Mucosa of rectum (tissue), 2 donors: ENCODE measurements at regions not wholly inside any gene's neighbourhood (a gene's known extent, or its start where the extent isn't known, plus 50 kb on each side); places are given as distances from the start of the nearest gene placed in this dataset.

Experiments
- H3K27ac ChIP-seq, 2 donors: one replicate each; pipeline ENCODE4 v1.7.0; 2013; ENCODE audit warnings: inconsistent platforms in 2 of 2, low read depth in 2 of 2, low read length in 2 of 2
- H3K27me3 ChIP-seq, 2 donors: one replicate each; pipeline ENCODE4 v1.7.0; 2013; ENCODE audit warnings: low read length in 2 of 2; ENCODE audit not compliant: control insufficient read depth in 2 of 2, insufficient read depth in 2 of 2
- H3K36me3 ChIP-seq, 2 donors: one replicate each; pipeline ENCODE4 v1.7.0; 2013; ENCODE audit warnings: low read length in 2 of 2; ENCODE audit not compliant: control insufficient read depth in 2 of 2, insufficient read depth in 2 of 2
- H3K4me1 ChIP-seq, 2 donors: one replicate each; pipeline ENCODE4 v1.7.0; 2013; ENCODE audit warnings: low read length in 2 of 2, mild to moderate bottlenecking in 1 of 2; ENCODE audit not compliant: control insufficient read depth in 2 of 2, insufficient read depth in 2 of 2
- H3K4me3 ChIP-seq, 2 donors: one replicate each; pipeline ENCODE4 v1.7.0; 2013; ENCODE audit warnings: low read length in 2 of 2
- H3K9ac ChIP-seq, 2 donors: one replicate each; pipeline ENCODE4 v1.7.0; 2013; ENCODE audit warnings: low read length in 2 of 2, low read depth in 1 of 2, mild to moderate bottlenecking in 1 of 2
- H3K9me3 ChIP-seq, 2 donors: one replicate each; pipeline ENCODE4 v1.7.0; 2013; ENCODE audit warnings: low read length in 2 of 2; ENCODE audit not compliant: control insufficient read depth in 2 of 2
- donor health status: healthy.
- donor health status: Normal muscosa, but diverticular disease.

DNA sequence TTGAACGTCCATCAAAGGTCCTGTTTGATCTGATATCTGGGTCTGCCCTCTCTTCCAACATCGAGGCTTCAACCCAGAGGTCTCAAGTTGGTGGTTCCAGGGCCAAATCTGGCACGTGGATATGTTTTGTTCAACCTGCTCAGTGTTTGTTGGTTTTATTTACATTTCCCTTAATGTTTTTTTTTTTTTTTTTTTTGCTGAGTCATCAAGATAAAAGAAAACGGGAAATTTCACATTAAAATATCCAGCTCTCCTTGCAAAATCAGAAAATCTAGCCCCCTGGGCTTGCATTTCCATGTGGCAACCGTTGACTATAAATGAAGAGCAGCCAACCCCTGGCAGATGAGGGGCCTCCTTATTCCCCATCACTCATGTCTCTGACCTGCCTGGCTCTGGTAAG is 765.6 kb upstream of the TBX3 start:
- Histone ChIP-seq H3K9ac (no peak overlapping the region), H3K9me3 (no peaks in the 10 kb centered on the region), H3K27me3 (peaks cover 0 to 3% of the 10 kb centered on the region in 2 donors), H3K36me3 (no peaks in the 10 kb centered on the region), H3K4me3 (no peak overlapping the region), H3K4me1 (peaks cover 0 to 7% of the 10 kb centered on the region in 2 donors), H3K27ac (no peak overlapping the region)

DNA sequence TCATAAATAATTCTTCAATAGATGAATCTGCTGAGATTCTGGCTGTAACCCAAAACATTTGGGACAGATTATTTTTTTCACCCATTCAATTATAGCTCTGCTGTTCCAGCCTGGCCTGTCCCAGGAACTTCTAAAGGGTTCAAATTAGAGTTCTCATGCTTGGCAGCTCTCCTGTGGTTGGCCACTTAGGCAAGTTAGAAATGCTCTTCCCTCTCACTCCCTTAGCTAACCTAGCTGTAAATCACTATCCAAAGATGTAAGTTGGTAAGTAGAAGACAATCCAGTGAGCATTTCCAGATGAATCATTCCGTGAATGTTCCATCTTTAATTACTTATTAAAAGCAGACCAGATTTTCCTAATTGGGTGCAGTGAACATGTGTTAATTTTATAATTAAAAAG is 760.4 kb upstream of the TBX3 start:
- H3K9me3 ChIP-seq, result no peaks in the 10 kb centered on the region
- no peaks in the 10 kb centered on the region for H3K4me1 ChIP-seq
- H3K27me3 ChIP-seq, result no peaks in the 10 kb centered on the region

DNA sequence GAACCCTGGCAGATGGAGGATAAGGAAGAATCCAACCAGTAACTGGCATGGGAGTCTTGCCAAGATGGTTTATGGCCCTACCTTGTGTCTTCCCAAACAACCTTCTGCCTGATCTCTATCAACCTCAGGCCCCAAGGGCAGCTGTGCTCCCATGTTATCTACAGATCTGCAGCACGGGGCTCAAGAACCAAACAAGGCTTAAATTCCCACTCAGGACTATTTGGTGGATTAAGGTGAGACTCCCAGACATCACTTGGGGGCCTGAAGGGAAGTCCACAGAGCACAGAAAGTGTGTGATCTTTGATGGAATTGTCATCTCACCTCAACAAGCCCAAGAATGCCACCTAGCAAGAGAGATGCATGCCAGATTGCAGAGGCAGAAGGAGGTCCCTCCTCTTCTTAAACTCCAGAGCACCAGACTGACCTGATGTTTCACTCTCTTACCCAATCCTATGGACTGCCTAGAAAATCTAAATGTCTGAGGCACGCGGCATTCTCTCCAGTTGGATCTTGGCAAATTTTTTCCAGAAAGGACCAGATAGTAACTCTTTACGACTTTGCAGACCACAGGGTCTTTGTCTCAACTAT is 759.5 kb upstream of the TBX3 start:
- H3K9me3 ChIP-seq, result no peaks in the 10 kb centered on the region
- H3K27ac ChIP-seq, result no peak overlapping the region
- no peaks in the 10 kb centered on the region for H3K4me1 ChIP-seq
- no peak overlapping the region for H3K4me3 ChIP-seq
- no peaks in the 10 kb centered on the region for H3K27me3 ChIP-seq
- H3K36me3 ChIP-seq, result no peaks in the 10 kb centered on the region
- H3K9ac ChIP-seq, result no peak overlapping the region

More for the DNA sequence above, 760.4 kb upstream of the TBX3 start:
- Histone ChIP-seq H3K27ac (no peak overlapping the region), H3K4me3 (no peak overlapping the region), H3K36me3 (no peaks in the 10 kb centered on the region), H3K9ac (no peak overlapping the region)

DNA sequence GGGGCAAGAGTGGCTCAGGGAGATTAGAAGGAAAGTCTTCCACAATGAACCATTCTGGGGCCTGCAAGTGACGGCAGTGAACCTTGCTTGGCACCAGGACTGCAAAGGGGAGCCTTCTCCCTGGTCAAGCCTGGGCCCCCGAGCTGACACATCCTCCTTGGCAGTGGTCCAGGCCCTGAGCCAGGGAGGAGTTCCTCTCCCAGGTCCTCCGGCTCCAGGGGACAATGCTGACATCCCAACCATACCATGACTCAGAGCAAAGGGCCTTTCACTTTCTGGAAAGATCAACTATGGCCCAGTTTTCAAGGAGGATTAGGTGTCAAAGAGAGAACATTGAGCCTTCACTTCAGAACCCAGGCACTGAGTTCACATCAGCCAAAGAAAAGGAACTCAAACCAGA is 756.5 kb upstream of the TBX3 start:
- H3K9me3 ChIP-seq, result no peaks in the 10 kb centered on the region
- no peaks in the 10 kb centered on the region for H3K36me3 ChIP-seq
- H3K27ac ChIP-seq, result no peak overlapping the region
- no peaks in the 10 kb centered on the region for H3K4me1 ChIP-seq
- no peak overlapping the region for H3K9ac ChIP-seq
- no peaks in the 10 kb centered on the region for H3K27me3 ChIP-seq
- H3K4me3 ChIP-seq, result no peak overlapping the region

DNA sequence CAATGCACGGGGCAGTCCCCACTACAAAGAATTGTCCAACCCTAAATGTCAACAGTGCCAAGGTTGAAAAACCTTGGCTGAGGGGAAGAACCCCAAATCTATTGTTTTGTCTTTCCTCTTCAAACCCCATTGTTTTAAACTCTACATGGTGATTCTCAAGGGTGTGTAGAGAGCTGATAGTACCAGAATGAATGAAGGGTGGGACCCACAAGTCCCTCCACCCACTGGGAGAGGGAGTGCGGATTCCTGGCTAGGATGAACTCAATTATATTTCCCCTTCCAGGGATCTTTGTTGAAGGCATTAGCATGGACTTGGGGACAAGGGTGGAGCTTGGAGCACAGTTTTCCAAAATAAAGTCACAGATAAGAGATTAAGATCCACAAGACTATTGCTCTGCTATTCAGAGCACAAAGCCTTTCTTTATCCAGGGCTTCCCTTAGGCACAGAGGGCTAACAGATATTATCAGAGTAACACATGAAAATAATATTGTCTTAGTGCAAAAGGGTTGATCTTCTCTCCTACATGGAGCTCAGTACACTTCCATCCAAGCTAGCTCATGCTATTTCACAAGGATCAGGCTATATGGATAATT is 755.1 kb upstream of the TBX3 start:
- Histone ChIP-seq H3K27me3 (no peaks in the 10 kb centered on the region), H3K9ac (no peak overlapping the region), H3K4me3 (no peak overlapping the region), H3K9me3 (no peaks in the 10 kb centered on the region), H3K36me3 (no peaks in the 10 kb centered on the region), H3K27ac (no peak overlapping the region), H3K4me1 (no peaks in the 10 kb centered on the region)

DNA sequence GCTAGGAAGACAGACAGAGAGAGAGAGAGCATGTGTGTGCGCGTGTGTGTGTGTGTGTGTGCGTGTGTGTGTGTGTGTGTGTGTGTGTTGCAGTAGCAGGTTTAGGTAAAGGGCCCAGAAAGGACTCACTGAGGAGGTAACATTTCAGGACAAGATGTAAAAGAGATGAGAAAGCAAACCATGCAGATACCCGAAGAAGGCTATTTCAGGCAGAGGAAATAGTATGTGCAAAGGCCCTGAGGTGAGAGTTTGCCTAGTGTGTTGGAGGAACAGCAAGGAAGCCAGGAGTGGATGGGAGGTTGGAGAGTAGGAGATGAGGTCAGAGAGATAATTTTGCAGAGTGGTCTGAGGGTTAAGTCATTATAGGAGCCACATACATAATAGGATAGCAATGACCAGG is 754.3 kb upstream of the TBX3 start:
- no peaks in the 10 kb centered on the region for H3K27me3 ChIP-seq
- no peak overlapping the region for H3K4me3 ChIP-seq
- no peak overlapping the region for H3K9ac ChIP-seq
- no peaks in the 10 kb centered on the region for H3K4me1 ChIP-seq
- no peak overlapping the region for H3K27ac ChIP-seq
- H3K36me3 ChIP-seq, result no peaks in the 10 kb centered on the region
- no peaks in the 10 kb centered on the region for H3K9me3 ChIP-seq

DNA sequence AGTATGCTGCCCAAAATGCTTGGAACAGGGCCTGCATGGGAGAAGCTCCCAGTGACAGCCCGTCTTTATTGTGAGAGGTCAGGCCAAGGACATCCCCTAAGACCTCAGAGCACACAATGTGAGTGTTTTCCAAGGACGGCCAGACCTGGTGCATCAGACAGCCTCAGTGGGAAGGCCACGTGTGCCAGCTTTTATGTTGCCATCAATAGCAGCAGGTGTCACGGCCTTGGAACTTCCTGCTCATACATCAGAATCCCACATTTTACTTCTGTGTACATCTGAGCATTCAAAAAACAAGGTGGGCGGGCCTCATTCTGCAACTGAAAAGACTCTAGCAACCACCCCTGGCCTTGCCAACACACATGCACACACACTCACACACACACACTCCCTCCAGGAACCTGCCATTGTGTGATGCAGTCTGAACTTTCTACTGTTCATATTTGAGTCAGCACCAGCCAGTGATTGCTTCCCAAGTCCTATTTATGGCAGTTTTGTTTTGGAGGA is 753.1 kb upstream of the TBX3 start:
- Histone ChIP-seq H3K27ac (no peak overlapping the region), H3K27me3 (no peaks in the 10 kb centered on the region), H3K9ac (no peak overlapping the region), H3K4me1 (no peaks in the 10 kb centered on the region), H3K4me3 (no peak overlapping the region), H3K36me3 (no peaks in the 10 kb centered on the region), H3K9me3 (no peaks in the 10 kb centered on the region)

DNA sequence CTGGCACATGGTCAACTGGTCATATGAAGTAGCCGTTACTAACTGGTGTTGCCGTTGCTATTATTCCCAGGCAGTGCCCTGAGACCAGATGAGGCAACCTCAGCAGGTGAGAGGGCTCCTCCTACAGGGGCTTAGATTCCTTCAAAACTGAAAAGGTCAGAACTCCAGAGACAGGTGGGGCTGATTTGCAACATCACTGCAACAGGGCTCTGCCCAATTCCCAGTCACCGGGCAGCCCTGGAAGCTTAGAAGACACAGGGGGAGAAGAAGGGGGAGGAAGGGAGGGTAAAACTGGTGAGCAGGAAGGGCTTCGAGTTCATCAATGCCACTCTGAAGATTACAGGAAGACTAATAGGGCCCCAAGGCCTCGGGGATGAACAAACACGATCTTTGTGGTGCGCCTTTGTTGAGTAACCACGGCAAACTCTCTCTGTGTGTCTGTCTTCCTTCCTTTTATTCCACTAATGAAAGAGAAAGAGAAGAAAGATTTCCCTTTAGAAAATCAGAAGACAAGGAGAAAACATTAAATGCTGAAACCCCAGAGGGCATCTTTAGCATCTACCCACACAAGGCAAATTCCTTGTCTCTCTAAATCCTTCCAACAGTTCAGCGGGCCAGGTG is 749.1 kb upstream of the TBX3 start:
- no peaks in the 10 kb centered on the region for H3K4me1 ChIP-seq
- no peaks in the 10 kb centered on the region for H3K27me3 ChIP-seq
- H3K27ac ChIP-seq, result no peak overlapping the region
- no peak overlapping the region for H3K4me3 ChIP-seq
- no peak overlapping the region for H3K9ac ChIP-seq
- no peaks in the 10 kb centered on the region for H3K36me3 ChIP-seq
- no peaks in the 10 kb centered on the region for H3K9me3 ChIP-seq

DNA sequence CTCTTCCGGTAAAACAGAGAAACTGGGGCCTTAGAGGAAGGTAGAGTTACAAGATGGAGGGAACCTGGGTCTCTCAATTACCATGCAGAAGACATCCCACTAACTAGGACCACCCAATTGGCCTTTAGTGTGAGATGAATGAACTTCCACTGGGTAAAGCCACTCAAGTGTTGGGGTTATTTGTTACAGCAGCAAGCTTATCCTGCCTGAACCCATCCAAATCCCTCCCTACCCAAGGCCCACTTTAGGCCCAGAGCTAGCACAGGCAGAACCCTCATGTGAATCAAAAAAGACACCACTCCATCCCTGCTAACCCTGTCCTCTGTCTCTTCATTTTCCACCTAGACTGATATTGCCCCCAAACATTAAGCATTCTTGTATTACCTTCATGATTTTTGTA is 746.7 kb upstream of the TBX3 start:
- Histone ChIP-seq H3K4me3 (no peak overlapping the region), H3K4me1 (no peaks in the 10 kb centered on the region), H3K9ac (no peak overlapping the region)

DNA sequence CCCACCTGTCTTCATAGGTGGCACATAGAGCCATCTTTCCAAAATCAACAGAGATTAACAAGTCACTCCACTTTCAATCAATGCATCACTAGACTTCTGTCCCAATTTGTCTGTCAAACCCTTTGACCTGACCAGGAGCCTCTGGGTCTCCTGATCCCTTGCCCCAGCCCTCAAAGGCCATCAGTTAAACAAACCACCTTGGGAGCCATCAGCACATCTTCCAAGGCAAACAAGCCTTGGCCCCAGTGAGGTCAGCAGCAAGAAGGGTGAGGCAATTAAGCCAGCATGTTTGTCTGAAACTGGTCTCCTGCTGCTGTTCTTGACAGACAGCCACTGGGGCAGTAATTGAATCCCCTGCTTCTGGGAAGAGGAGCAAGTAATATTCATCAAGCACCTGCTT is 742.8 kb upstream of the TBX3 start:
- no peaks in the 10 kb centered on the region for H3K36me3 ChIP-seq
- H3K27ac ChIP-seq, result no peak overlapping the region
- no peaks in the 10 kb centered on the region for H3K9me3 ChIP-seq
- no peak overlapping the region for H3K9ac ChIP-seq
- H3K4me3 ChIP-seq, result no peak overlapping the region
- no peaks in the 10 kb centered on the region for H3K27me3 ChIP-seq
- no peaks in the 10 kb centered on the region for H3K4me1 ChIP-seq

More for the DNA sequence above, 746.7 kb upstream of the TBX3 start:
- Histone ChIP-seq H3K27ac (no peak overlapping the region), H3K9me3 (no peaks in the 10 kb centered on the region), H3K36me3 (no peaks in the 10 kb centered on the region), H3K27me3 (no peaks in the 10 kb centered on the region)
